ENCODE measurements at regions not wholly inside any gene's neighbourhood (a gene's known extent, or its start where the extent isn't known, plus 50 kb on each side); places are given as distances from the start of the nearest gene placed in this dataset.

DNA sequence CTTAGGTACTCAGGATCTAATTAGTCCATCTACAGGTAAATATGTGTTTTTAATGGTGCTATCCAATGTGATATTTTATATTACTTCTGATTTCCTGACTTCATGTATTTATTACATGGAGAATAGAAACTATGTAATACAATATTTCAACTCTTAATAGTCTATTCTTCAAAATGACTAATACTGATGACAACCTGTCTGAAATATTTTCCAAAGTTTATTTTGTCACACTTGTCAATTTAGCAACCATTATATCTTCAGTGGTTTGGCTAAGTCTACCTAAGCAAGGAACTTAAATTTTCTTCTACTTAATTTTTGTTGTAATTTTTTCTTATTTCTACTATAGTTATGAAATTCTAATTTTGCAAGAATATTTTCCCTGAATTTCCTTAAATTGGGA is 55.0 kb upstream of the CNTN5 start:
- H3K4me3 ChIP-seq = no peak overlapping the region
- DNase-seq (ENCODE audit: low spot score in 2 of 2) = no peak
- intact Hi-C loops (cut with DNase I) = no loop called here
- H3K27ac ChIP-seq = no peak overlapping the region
- TF ChIP-seq CTCF (IDR thresholded peaks at IDR 0.05) = no peak
- no peaks in the 10 kb centered on the region for H3K36me3 ChIP-seq
- H3K4me1 ChIP-seq = no peaks in the 10 kb centered on the region
- H3K9me3 ChIP-seq = no peaks in the 10 kb centered on the region
- H3K27me3 ChIP-seq = no peaks in the 10 kb centered on the region

GRCh38 chr11:98967005-98967404 is 53.7 kb upstream of the CNTN5 start:
- DNase-seq (ENCODE audit: low spot score in 2 of 2) = no peak
- no peaks in the 10 kb centered on the region for H3K36me3 ChIP-seq
- H3K4me3 ChIP-seq = no peak overlapping the region
- H3K27ac ChIP-seq = no peak overlapping the region
- H3K27me3 ChIP-seq = no peaks in the 10 kb centered on the region
- intact Hi-C loops (cut with DNase I) = no loop called here
- no peak for TF ChIP-seq CTCF (IDR thresholded peaks at IDR 0.05)
- no peaks in the 10 kb centered on the region for H3K9me3 ChIP-seq
- no peaks in the 10 kb centered on the region for H3K4me1 ChIP-seq

Measured in ascending aorta (tissue), 2 donors.